ENCODE measurements at regions not wholly inside any gene's neighbourhood (a gene's known extent, or its start where the extent isn't known, plus 50 kb on each side); places are given as distances from the start of the nearest gene placed in this dataset.

DNA sequence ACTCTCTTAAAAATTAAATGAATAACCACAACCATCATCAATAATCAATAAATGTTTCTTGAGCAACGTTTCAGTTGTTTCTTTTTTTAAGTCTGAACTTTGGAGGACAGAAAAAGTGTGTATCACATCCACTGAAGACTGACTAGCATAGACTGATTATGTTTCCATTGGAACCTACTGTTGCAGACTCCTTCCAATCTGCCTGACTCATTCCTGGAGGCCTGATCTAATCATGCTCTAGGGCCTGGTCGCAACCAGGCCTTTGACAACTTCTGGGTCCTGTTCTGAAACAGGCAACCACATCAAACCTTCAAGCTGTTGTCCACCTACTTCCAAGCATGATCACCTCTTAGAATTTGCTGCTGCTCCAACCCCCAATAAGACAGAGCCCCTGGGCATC, 109.2 kb upstream of the NUDT7 start:
- TF ChIP-seq MAFK (IDR thresholded peaks at IDR 0.05; ENCODE audit: low read depth, low read length) = no peak
- TF ChIP-seq BACH1 (IDR thresholded peaks at IDR 0.05; ENCODE audit: low read length) = no peak
- TF ChIP-seq EZH2 (IDR thresholded peaks at IDR 0.05; ENCODE audit: low read depth, low read length, severe bottlenecking) = no peak
- no peak for TF ChIP-seq CTCF (IDR thresholded peaks at IDR 0.05; ENCODE audit: control extremely low read depth in 1 of 3, insufficient read depth in 1 of 3, low read depth in 1 of 3, low read length in 3 of 3)
- no peak for TF ChIP-seq GTF2F1 (IDR thresholded peaks at IDR 0.05; ENCODE audit: borderline replicate concordance, low read depth, low read length)
- no peak for TF ChIP-seq RAD21 (IDR thresholded peaks at IDR 0.05 in 1 of 2, conservative IDR thresholded peaks at IDR 0.05 in 1 of 2; ENCODE audit: low read depth in 2 of 2, low read length in 2 of 2)
- TF ChIP-seq RFX5 (IDR thresholded peaks at IDR 0.05; ENCODE audit: borderline replicate concordance, low read depth, low read length) = no peak
- TF ChIP-seq TAF1 (IDR thresholded peaks at IDR 0.05; ENCODE audit: low read depth, low read length) = no peak

Data from H1 (cell line).